GM12878 (cell line): ENCODE measurements at regions not wholly inside any gene's neighbourhood (a gene's known extent, or its start where the extent isn't known, plus 50 kb on each side); places are given as distances from the start of the nearest gene placed in this dataset.

ENCODE experiments used
- NFIC ChIP-seq: IDR thresholded peaks from 2 replicates; pipeline ENCODE4 v1.6.1; 2012; ENCODE audit warnings: low read depth, mild to moderate bottlenecking, inconsistent platforms, low read length, moderate library complexity
- NFYB ChIP-seq: IDR thresholded peaks from 2 replicates; pipeline ENCODE4 v1.6.1; 2011; ENCODE audit warnings: low read depth, mild to moderate bottlenecking, low read length, improper control_type of control experiment, moderate library complexity; ENCODE audit not compliant: insufficient read depth
- POLR2A ChIP-seq: IDR thresholded peaks from 2 replicates; pipeline ENCODE4 v1.6.1; 2011; ENCODE audit warnings: low read depth, mild to moderate bottlenecking, low read length
- SREBF2 ChIP-seq: IDR thresholded peaks from 2 replicates; pipeline ENCODE4 v1.6.1; 2012; ENCODE audit warnings: mild to moderate bottlenecking, low read length
- TCF12 ChIP-seq: IDR thresholded peaks from 2 replicates; pipeline ENCODE4 v1.6.1; 2011; ENCODE audit warnings: low read depth, mild to moderate bottlenecking, low read length
- TCF7 ChIP-seq: IDR thresholded peaks from 2 replicates; pipeline ENCODE4 v1.6.1; 2014; ENCODE audit warnings: antibody characterized with exemption, borderline replicate concordance
- TF ChIP-seq, protein P1 (sequence below): IDR thresholded peaks from 2 replicates; pipeline ENCODE4 v1.6.1; 2012; ENCODE audit warnings: low read depth, low read length, improper control_type of control experiment
- TF ChIP-seq, protein P2 (sequence below), 3 experiments: IDR thresholded peaks in 2 of 3; conservative IDR thresholded peaks in 1 of 3; 2 replicates each; pipeline ENCODE4 v1.5.1; 2011; ENCODE audit warnings: low read depth in 3 of 3, low read length in 3 of 3, mild to moderate bottlenecking in 3 of 3, control low read depth in 2 of 3, moderate library complexity in 2 of 3, inconsistent platforms in 1 of 3, mixed read lengths in 1 of 3; ENCODE audit not compliant: control insufficient read depth in 2 of 3, insufficient read depth in 1 of 3; ENCODE audit errors: extremely low read depth in 1 of 3
- TF ChIP-seq, protein P3 (sequence below): fragments of 450-650 bp; formaldehyde crosslinking; IDR thresholded peaks from 2 replicates; pipeline ENCODE4 v1.4.0; 2022; ENCODE audit warnings: mild to moderate bottlenecking, moderate library complexity

GRCh38 chr6:149234051-149234962 is 83.2 kb upstream of the TAB2 start:
- TF ChIP-seq POLR2A (no peak), SREBF2 (no peak), TCF7 (no peak), TCF12 (no peak), NFYB (no peak), NFIC (no peak)
- TF ChIP-seq, protein P1, sequence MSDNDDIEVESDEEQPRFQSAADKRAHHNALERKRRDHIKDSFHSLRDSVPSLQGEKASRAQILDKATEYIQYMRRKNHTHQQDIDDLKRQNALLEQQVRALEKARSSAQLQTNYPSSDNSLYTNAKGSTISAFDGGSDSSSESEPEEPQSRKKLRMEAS = no peak
- TF ChIP-seq, protein P2, sequence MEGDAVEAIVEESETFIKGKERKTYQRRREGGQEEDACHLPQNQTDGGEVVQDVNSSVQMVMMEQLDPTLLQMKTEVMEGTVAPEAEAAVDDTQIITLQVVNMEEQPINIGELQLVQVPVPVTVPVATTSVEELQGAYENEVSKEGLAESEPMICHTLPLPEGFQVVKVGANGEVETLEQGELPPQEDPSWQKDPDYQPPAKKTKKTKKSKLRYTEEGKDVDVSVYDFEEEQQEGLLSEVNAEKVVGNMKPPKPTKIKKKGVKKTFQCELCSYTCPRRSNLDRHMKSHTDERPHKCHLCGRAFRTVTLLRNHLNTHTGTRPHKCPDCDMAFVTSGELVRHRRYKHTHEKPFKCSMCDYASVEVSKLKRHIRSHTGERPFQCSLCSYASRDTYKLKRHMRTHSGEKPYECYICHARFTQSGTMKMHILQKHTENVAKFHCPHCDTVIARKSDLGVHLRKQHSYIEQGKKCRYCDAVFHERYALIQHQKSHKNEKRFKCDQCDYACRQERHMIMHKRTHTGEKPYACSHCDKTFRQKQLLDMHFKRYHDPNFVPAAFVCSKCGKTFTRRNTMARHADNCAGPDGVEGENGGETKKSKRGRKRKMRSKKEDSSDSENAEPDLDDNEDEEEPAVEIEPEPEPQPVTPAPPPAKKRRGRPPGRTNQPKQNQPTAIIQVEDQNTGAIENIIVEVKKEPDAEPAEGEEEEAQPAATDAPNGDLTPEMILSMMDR (IDR thresholded peaks at IDR 0.05 in 2 of 3, conservative IDR thresholded peaks at IDR 0.05 in 1 of 3; ENCODE audit: control insufficient read depth in 2 of 3, extremely low read depth in 1 of 3, insufficient read depth in 1 of 3, low read depth in 3 of 3, low read length in 3 of 3) = no peak
- TF ChIP-seq, protein P3, sequence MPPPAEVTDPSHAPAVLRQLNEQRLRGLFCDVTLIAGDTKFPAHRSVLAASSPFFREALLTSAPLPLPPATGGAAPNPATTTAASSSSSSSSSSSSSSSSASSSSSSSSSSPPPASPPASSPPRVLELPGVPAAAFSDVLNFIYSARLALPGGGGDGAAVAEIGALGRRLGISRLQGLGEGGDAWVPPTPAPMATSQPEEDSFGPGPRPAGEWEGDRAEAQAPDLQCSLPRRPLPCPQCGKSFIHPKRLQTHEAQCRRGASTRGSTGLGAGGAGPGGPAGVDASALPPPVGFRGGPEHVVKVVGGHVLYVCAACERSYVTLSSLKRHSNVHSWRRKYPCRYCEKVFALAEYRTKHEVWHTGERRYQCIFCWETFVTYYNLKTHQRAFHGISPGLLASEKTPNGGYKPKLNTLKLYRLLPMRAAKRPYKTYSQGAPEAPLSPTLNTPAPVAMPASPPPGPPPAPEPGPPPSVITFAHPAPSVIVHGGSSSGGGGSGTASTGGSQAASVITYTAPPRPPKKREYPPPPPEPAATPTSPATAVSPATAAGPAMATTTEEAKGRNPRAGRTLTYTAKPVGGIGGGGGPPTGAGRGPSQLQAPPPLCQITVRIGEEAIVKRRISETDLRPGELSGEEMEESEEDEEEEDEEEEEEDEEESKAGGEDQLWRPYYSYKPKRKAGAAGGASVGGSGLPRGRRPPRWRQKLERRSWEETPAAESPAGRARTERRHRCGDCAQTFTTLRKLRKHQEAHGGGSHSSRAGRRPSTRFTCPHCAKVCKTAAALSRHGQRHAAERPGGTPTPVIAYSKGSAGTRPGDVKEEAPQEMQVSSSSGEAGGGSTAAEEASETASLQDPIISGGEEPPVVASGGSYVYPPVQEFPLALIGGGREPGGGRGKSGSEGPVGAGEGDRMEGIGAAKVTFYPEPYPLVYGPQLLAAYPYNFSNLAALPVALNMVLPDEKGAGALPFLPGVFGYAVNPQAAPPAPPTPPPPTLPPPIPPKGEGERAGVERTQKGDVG (CRISPR knock-in tag) = no peak
